Naive thymus-derived CD8-positive, alpha-beta T cell (primary cell): ENCODE measurements at regions not wholly inside any gene's neighbourhood (a gene's known extent, or its start where the extent isn't known, plus 50 kb on each side); places are given as distances from the start of the nearest gene placed in this dataset.
"Not testable (repeated sequence)": the region's sequence is repeated elsewhere in the genome, so short reads cannot be mapped to it uniquely, and the experiment has no call there.

ENCODE experiments used
- ATAC-seq, 2 donors: fragments of 150-1000 bp; cut with Tn5 transposase in 1 of 2; sonication (Bioruptor Pico), chemical (Tn5 transposase) in 1 of 2; 1 replicate in 1 of 2; 2 replicates in 1 of 2; pipeline ENCODE4 v1.10.0; 2021; ENCODE audit warnings: mild to moderate bottlenecking in 2 of 2, moderate library complexity in 2 of 2
- POLR2A ChIA-PET: fragments of 350-600 bp; sonication (Branson Sonifier 250); formaldehyde crosslinking; loops from one replicate; lab custom pipeline; 2021; ENCODE audit warnings: antibody characterized with exemption; lab: Charles Lee
- DNase-seq, 10 donors: peaks; one replicate each; pipeline versions ENCODE4 v3.0.0 to v3.0.0-alpha.2; 2020 to 2022
- H3K27ac Mint-ChIP-seq, 10 donors: one replicate each; pipeline ENCODE4 v1.8.0; 2020 to 2022; ENCODE audit warnings: mild to moderate bottlenecking in 10 of 10, mixed read lengths in 10 of 10, moderate library complexity in 4 of 10, inconsistent platforms in 1 of 10
- H3K27me3 Mint-ChIP-seq, 5 donors: one replicate each; pipeline ENCODE4 v1.8.0; 2021 to 2022; ENCODE audit warnings: mixed read lengths in 5 of 5
- H3K36me3 Mint-ChIP-seq, 3 donors: one replicate each; pipeline ENCODE4 v1.8.0; 2020 to 2022; ENCODE audit warnings: mixed read lengths in 3 of 3, mild to moderate bottlenecking in 2 of 3, inconsistent platforms in 1 of 3
- H3K4me1 Mint-ChIP-seq, 4 donors: one replicate each; pipeline ENCODE4 v1.8.0; 2021 to 2022; ENCODE audit warnings: mixed read lengths in 4 of 4
- H3K4me3 Mint-ChIP-seq, 10 donors: one replicate each; pipeline ENCODE4 v1.8.0; 2020 to 2022; ENCODE audit warnings: mild to moderate bottlenecking in 10 of 10, mixed read lengths in 10 of 10, moderate library complexity in 6 of 10, inconsistent platforms in 1 of 10
- H3K9me3 Mint-ChIP-seq, 9 donors: one replicate each; pipeline ENCODE4 v1.8.0; 2020 to 2022; ENCODE audit warnings: mixed read lengths in 9 of 9, mild to moderate bottlenecking in 3 of 9, inconsistent platforms in 1 of 9, moderate library complexity in 1 of 9

GRCh38 chr5:85604786-85605185, 1013.0 kb upstream of the COX7C start:
- H3K4me3 Mint-ChIP-seq, result no peak overlapping the region
- peaks cover 0 to 16% (median 4%) of the 10 kb centered on the region in 9 donors for H3K9me3 Mint-ChIP-seq
- no peaks in the 10 kb centered on the region for H3K27me3 Mint-ChIP-seq
- ATAC-seq (no peak), DNase-seq (no peak)
- no peaks in the 10 kb centered on the region for H3K36me3 Mint-ChIP-seq
- H3K4me1 Mint-ChIP-seq, result no peaks in the 10 kb centered on the region
- POLR2A ChIA-PET, result no interaction called here
- no peak overlapping the region for H3K27ac Mint-ChIP-seq

- peaks cover 0 to 16% (median 4%) of the 10 kb centered on the region in 9 donors for H3K9me3 Mint-ChIP-seq
- H3K27me3 Mint-ChIP-seq, result no peaks in the 10 kb centered on the region
- ATAC-seq (no peak), DNase-seq (no peak)
- no peaks in the 10 kb centered on the region for H3K36me3 Mint-ChIP-seq
- no peak overlapping the region for H3K4me3 Mint-ChIP-seq
- POLR2A ChIA-PET, result no interaction called here
- no peaks in the 10 kb centered on the region for H3K4me1 Mint-ChIP-seq
- no peak overlapping the region for H3K27ac Mint-ChIP-seq
Observed at GRCh38 chr5:85605381-85605780, 1012.4 kb upstream of the COX7C start.

- Mint-ChIP-seq H3K27me3 (no peaks in the 10 kb centered on the region), H3K27ac (no peak overlapping the region), H3K4me3 (no peak overlapping the region), H3K4me1 (no peaks in the 10 kb centered on the region), H3K9me3 (peaks cover 0 to 17% (median 4%) of the 10 kb centered on the region in 9 donors), H3K36me3 (no peaks in the 10 kb centered on the region)
- POLR2A ChIA-PET, result no interaction called here
- no peak for DNase-seq
- ATAC-seq, result no peak
Observed at GRCh38 chr5:85614489-85614888, 1003.3 kb upstream of the COX7C start.

GRCh38 chr5:85621668-85622067, 996.1 kb upstream of the COX7C start:
- H3K4me3 Mint-ChIP-seq, result no peak overlapping the region
- no peaks in the 10 kb centered on the region for H3K27me3 Mint-ChIP-seq
- no peaks in the 10 kb centered on the region for H3K36me3 Mint-ChIP-seq
- H3K4me1 Mint-ChIP-seq, result no peaks in the 10 kb centered on the region
- H3K9me3 Mint-ChIP-seq, result peaks cover 0 to 26% (median 2%) of the 10 kb centered on the region in 9 donors
- no peak for ATAC-seq
- H3K27ac Mint-ChIP-seq, result no peak overlapping the region
- DNase-seq, result no peak
- POLR2A ChIA-PET, result no interaction called here

- Mint-ChIP-seq H3K4me1 (no peaks in the 10 kb centered on the region), H3K36me3 (no peaks in the 10 kb centered on the region), H3K4me3 (no peak overlapping the region), H3K9me3 (peaks cover 0 to 3% (median 0%) of the 10 kb centered on the region in 9 donors), H3K27ac (no peak overlapping the region), H3K27me3 (no peaks in the 10 kb centered on the region)
- no peak for ATAC-seq
- no peak for DNase-seq
- POLR2A ChIA-PET, result no interaction called here
Observed at GRCh38 chr5:85628153-85628552, 989.6 kb upstream of the COX7C start.

GRCh38 chr5:85638495-85639125, 979.1 kb upstream of the COX7C start:
- H3K36me3 Mint-ChIP-seq, H3K4me1 Mint-ChIP-seq, H3K9me3 Mint-ChIP-seq, ATAC-seq, DNase-seq, H3K4me3 Mint-ChIP-seq, H3K27me3 Mint-ChIP-seq, H3K27ac Mint-ChIP-seq, POLR2A ChIA-PET: not testable (repeated sequence)

- no peak for DNase-seq
- POLR2A ChIA-PET, result no interaction called here
- Mint-ChIP-seq H3K27ac (no peak overlapping the region), H3K27me3 (no peaks in the 10 kb centered on the region), H3K9me3 (peaks cover 0 to 13% (median 5%) of the 10 kb centered on the region in 9 donors), H3K4me3 (no peak overlapping the region), H3K4me1 (no peaks in the 10 kb centered on the region), H3K36me3 (no peaks in the 10 kb centered on the region)
- no peak for ATAC-seq
Observed at GRCh38 chr5:85646036-85646435, 971.7 kb upstream of the COX7C start.

GRCh38 chr5:85646641-85647040, 971.1 kb upstream of the COX7C start:
- POLR2A ChIA-PET, result no interaction called here
- ATAC-seq (no peak), DNase-seq (no peak)
- Mint-ChIP-seq H3K27me3 (no peaks in the 10 kb centered on the region), H3K4me1 (no peaks in the 10 kb centered on the region), H3K9me3 (peaks cover 0 to 13% (median 5%) of the 10 kb centered on the region in 9 donors), H3K36me3 (no peaks in the 10 kb centered on the region), H3K4me3 (no peak overlapping the region), H3K27ac (no peak overlapping the region)

- no peaks in the 10 kb centered on the region for H3K36me3 Mint-ChIP-seq
- H3K27me3 Mint-ChIP-seq, result no peaks in the 10 kb centered on the region
- DNase-seq (peak in 1 of 10 donors; percentile 59), ATAC-seq (no peak)
- peaks cover 0 to 13% (median 5%) of the 10 kb centered on the region in 9 donors for H3K9me3 Mint-ChIP-seq
- H3K4me3 Mint-ChIP-seq, result no peak overlapping the region
- H3K27ac Mint-ChIP-seq, result no peak overlapping the region
- POLR2A ChIA-PET, result no interaction called here
- no peaks in the 10 kb centered on the region for H3K4me1 Mint-ChIP-seq
Observed at GRCh38 chr5:85647349-85648127, 970.2 kb upstream of the COX7C start.

GRCh38 chr5:85648495-85648894, 969.2 kb upstream of the COX7C start:
- no peaks in the 10 kb centered on the region for H3K36me3 Mint-ChIP-seq
- H3K9me3 Mint-ChIP-seq, result peaks cover 0 to 13% (median 5%) of the 10 kb centered on the region in 9 donors
- ATAC-seq (no peak), DNase-seq (no peak)
- no peaks in the 10 kb centered on the region for H3K27me3 Mint-ChIP-seq
- no peak overlapping the region for H3K4me3 Mint-ChIP-seq
- POLR2A ChIA-PET, result no interaction called here
- no peaks in the 10 kb centered on the region for H3K4me1 Mint-ChIP-seq
- no peak overlapping the region for H3K27ac Mint-ChIP-seq

- DNase-seq (no peak), ATAC-seq (no peak)
- Mint-ChIP-seq H3K9me3 (peaks cover 0 to 30% (median 14%) of the 10 kb centered on the region in 9 donors), H3K36me3 (peaks cover 0 to 8% (median 0%) of the 10 kb centered on the region in 3 donors), H3K4me3 (no peak overlapping the region), H3K4me1 (no peaks in the 10 kb centered on the region), H3K27me3 (no peaks in the 10 kb centered on the region), H3K27ac (no peak overlapping the region)
- POLR2A ChIA-PET, result no interaction called here
Observed at GRCh38 chr5:85651731-85652130, 966.0 kb upstream of the COX7C start.

- peaks cover 0 to 31% (median 17%) of the 10 kb centered on the region in 9 donors for H3K9me3 Mint-ChIP-seq
- ATAC-seq, H3K36me3 Mint-ChIP-seq, DNase-seq, H3K4me3 Mint-ChIP-seq, H3K4me1 Mint-ChIP-seq, H3K27ac Mint-ChIP-seq, H3K27me3 Mint-ChIP-seq, POLR2A ChIA-PET: not testable (repeated sequence)
Observed at GRCh38 chr5:85654144-85654543, 963.6 kb upstream of the COX7C start.

GRCh38 chr5:85656050-85656449, 961.7 kb upstream of the COX7C start:
- no peak for DNase-seq
- Mint-ChIP-seq H3K4me1 (no peaks in the 10 kb centered on the region), H3K27ac (no peak overlapping the region), H3K27me3 (no peaks in the 10 kb centered on the region), H3K36me3 (peaks cover 0 to 8% (median 0%) of the 10 kb centered on the region in 3 donors), H3K9me3 (peaks cover 0 to 29% (median 13%) of the 10 kb centered on the region in 9 donors), H3K4me3 (no peak overlapping the region)
- POLR2A ChIA-PET, result no interaction called here
- ATAC-seq, result no peak
